PC-3 (cell line): ENCODE measurements at regions not wholly inside any gene's neighbourhood (a gene's known extent, or its start where the extent isn't known, plus 50 kb on each side); places are given as distances from the start of the nearest gene placed in this dataset.

Experiments used
- CTCF ChIP-seq: fragments of 300-600 bp; sonication (generic); conservative IDR thresholded peaks from 2 replicates; pipeline ENCODE4 v1.5.1; 2017; ENCODE audit warnings: antibody characterized with exemption, low read depth, mild to moderate bottlenecking, low read length
- EZH2 ChIP-seq: fragments of 300-600 bp; sonication (generic); IDR thresholded peaks from one replicate; pipeline ENCODE4 v1.6.1; 2017; ENCODE audit warnings: antibody characterized with exemption, mild to moderate bottlenecking, low read length; ENCODE audit not compliant: unreplicated experiment
- EZH2phosphoT487 ChIP-seq: fragments of 300-600 bp; sonication (generic); IDR thresholded peaks from 2 replicates; pipeline ENCODE4 v1.6.1; 2018; ENCODE audit warnings: mild to moderate bottlenecking, antibody characterized with exemption, low read length, borderline replicate concordance

- TF ChIP-seq EZH2 (no peak), CTCF (no peak), EZH2phosphoT487 (no peak)
Measured at GRCh38 chr14:54046250-54046649, 89.6 kb upstream of the BMP4 start.
